H7 (cell line): ENCODE measurements at regions not wholly inside any gene's neighbourhood (a gene's known extent, or its start where the extent isn't known, plus 50 kb on each side); places are given as distances from the start of the nearest gene placed in this dataset.

Source experiments
- DNase-seq: peaks from one replicate; pipeline ENCODE4 v3.0.0; 2012
- H3K27me3 ChIP-seq: 2 replicates; pipeline ENCODE4 v1.6.0; 2011; ENCODE audit warnings: mild to moderate bottlenecking, low read length; ENCODE audit not compliant: control insufficient read depth, insufficient read depth
- H3K36me3 ChIP-seq: replicated peaks from 2 replicates; pipeline ENCODE4 v1.5.1; 2011; ENCODE audit warnings: low read length; ENCODE audit not compliant: control insufficient read depth, insufficient read depth
- H3K4me3 ChIP-seq: 2 replicates; pipeline ENCODE4 v1.5.1; 2011; ENCODE audit warnings: low read depth, mild to moderate bottlenecking, control low read depth, low read length, moderate library complexity; ENCODE audit not compliant: insufficient read depth

DNA sequence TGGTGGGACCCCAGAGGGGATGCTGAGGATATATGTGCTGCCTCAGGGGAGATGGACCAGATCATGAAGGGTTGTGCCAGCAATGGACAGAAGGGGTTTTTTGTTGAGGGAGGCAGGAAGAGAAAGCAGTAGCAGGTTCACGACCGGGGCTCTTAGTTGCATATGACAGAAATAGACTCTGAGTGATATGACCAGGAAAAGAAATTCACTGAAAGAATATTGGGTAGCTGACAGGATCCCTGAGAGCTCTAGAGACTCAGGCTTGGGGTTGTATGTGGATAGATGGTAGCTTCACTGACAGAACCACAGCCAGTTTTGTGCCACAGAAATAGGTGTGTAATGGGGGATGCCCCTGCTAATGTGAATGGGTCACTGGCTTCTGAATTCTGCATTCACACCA, 241.6 kb downstream of the ZNF621 start:
- DNase-seq = no peak
- Histone ChIP-seq H3K36me3 (no peaks in the 10 kb centered on the region), H3K27me3 (no peaks in the 10 kb centered on the region), H3K4me3 (no peak overlapping the region)

DNA sequence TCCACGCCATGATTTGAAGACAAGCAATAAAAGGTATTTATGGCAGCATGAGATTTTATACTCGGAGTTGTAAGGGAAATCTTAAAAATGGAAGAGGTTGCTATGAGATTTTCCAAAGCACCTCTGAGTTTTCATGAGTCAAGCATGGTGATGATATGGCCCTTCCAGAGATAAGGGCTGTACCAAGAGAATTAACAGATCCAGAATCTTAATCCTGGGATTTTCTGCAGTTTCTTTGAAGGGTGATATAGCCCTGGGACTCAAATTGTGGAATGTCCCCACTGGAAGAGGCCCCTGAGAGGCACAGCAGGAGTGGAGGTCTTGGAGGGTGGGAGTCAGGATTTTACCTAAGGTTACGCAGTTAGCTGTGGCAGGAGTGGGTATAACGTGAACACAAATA, 243.3 kb downstream of the ZNF621 start:
- Histone ChIP-seq H3K36me3 (no peaks in the 10 kb centered on the region), H3K27me3 (no peaks in the 10 kb centered on the region), H3K4me3 (no peak overlapping the region)
- DNase-seq = no peak

DNA sequence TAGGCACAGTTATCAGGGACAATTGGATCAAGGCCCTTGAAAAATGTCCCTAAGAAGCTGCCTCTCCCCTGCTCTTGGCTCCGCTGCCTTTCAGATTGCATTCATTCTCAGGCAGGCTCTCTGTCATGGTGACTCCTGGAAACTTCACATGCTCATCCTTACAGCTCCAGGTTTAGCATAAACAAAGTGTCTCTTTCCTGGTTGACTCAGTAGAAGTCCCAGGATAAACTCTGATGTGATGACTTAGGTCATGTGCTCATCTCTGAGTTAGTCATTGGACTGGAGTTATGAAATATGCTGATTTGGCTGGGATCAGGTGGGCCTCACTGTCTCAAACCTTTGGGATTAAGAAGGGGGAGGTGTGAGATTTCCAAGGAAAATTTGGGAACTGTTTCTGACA, 243.8 kb downstream of the ZNF621 start:
- no peak overlapping the region for H3K4me3 ChIP-seq
- no peaks in the 10 kb centered on the region for H3K27me3 ChIP-seq
- no peaks in the 10 kb centered on the region for H3K36me3 ChIP-seq
- DNase-seq = no peak

DNA sequence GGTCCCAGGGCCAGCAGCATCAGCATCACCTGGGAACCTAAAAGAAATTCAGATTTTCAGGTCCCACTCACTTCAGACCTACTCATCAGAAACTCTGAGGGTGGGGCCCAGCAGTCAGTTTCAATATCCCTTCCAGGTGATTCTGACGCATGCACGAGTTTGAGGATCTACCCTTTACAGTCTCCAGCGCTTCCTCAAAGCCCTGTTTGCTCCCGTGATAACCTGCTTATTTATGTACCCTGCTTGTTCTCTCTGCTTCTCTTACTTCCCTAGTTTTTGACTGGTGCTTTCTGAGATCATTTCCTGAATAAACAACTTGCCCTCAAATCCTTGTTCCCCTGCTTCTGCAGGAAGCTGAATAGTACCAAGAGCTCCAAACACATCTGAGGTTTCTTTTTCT, 245.3 kb downstream of the ZNF621 start:
- no peaks in the 10 kb centered on the region for H3K36me3 ChIP-seq
- H3K27me3 ChIP-seq = no peaks in the 10 kb centered on the region
- H3K4me3 ChIP-seq = no peak overlapping the region
- DNase-seq = no peak

DNA sequence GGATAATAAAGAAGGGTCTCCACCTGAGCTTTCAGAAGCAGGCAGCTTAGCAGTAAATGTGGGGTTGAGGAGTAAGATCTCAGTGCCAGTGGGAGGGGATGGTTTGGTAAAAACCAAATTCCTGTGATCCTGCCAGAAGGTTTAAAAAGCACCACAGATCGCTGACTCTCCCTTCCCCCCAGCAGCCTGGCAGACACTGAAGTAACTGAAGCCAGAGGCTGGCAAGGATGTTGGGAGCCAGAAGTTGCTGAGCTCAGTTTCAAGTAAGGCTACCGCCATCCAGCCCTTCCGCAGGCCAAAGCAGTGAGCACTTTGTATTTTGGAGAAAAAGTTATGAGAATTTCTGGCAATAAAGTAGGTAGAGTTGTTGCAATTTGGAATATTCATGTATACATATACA, 246.4 kb downstream of the ZNF621 start:
- no peak for DNase-seq

DNA sequence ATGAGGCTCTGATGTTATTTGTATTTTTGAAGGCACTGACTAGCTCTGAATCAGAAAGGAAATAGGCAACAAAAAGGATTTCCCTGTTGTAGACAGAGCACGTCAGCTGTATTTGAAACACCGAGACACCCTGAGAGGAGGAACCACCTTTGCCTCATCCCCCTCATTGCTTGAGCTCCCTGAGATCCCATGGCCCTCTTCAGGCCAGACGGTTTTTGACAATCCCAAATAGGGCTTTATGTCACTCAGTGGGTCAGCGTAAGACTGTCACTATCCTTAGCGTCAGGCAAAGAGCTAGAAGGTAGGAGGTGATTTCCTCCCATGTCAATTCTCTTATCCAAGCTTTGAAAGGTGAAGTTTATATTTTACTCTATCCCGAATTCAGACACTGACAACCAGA, 254.3 kb downstream of the ZNF621 start:
- Histone ChIP-seq H3K27me3 (no peaks in the 10 kb centered on the region; the same call in 1 of the 2 replicates), H3K36me3 (no peaks in the 10 kb centered on the region), H3K4me3 (no peak overlapping the region)
- peak; percentile 59 for DNase-seq

More for the DNA sequence above, 246.4 kb downstream of the ZNF621 start:
- H3K36me3 ChIP-seq = no peaks in the 10 kb centered on the region
- H3K27me3 ChIP-seq = no peaks in the 10 kb centered on the region
- H3K4me3 ChIP-seq = no peak overlapping the region

DNA sequence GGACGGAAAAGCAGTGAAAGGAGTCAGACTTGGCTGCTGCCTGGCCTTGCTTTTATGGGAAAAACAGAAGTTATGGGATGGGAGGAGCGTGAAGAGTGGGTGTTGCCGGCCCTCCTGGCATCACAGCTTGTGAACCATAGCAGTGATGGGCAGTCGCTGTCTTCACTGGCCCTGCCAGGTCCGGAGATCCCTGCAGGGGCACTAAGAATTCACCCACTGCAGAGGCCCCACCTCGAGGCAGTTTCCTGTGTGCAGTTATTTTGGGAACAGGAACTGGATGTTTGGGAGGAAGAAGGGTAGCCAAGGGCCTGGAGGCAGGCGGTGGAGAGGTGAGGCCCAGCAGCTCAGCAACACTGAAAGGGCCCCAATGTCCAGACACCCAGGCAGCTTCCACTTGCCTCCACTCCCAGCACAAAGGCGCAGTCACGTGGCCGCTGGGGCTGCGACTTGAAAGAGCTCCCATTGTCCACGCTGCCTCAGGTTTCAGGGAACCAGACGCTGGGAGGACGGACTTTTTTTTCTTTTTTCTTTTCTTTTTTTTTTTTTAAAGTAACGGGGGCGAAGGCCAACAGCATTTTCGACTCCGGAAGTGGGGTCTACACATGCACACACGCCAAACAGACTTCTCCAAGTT, 255.6 kb downstream of the ZNF621 start:
- no peak overlapping the region for H3K4me3 ChIP-seq
- no peaks in the 10 kb centered on the region for H3K36me3 ChIP-seq
- no peaks in the 10 kb centered on the region; the same call in 1 of the 2 replicates for H3K27me3 ChIP-seq
- no peak for DNase-seq

- no peaks in the 10 kb centered on the region for H3K36me3 ChIP-seq
- no peaks in the 10 kb centered on the region; the same call in 1 of the 2 replicates for H3K27me3 ChIP-seq
- no peak for DNase-seq
- no peak overlapping the region for H3K4me3 ChIP-seq
Observed at GRCh38 chr3:40780925-40781406, 256.2 kb downstream of the ZNF621 start.

- Histone ChIP-seq H3K4me3 (no peak overlapping the region), H3K27me3 (no peaks in the 10 kb centered on the region; the same call in 1 of the 2 replicates), H3K36me3 (no peaks in the 10 kb centered on the region)
- peak; percentile 30 for DNase-seq
Observed at GRCh38 chr3:40782111-40782721, 257.5 kb downstream of the ZNF621 start.

GRCh38 chr3:40790746-40791145, 266.0 kb downstream of the ZNF621 start:
- no peak overlapping the region for H3K4me3 ChIP-seq
- no peak for DNase-seq
- no peaks in the 10 kb centered on the region for H3K27me3 ChIP-seq
- no peaks in the 10 kb centered on the region for H3K36me3 ChIP-seq

- no peak overlapping the region for H3K4me3 ChIP-seq
- no peaks in the 10 kb centered on the region for H3K36me3 ChIP-seq
- no peaks in the 10 kb centered on the region for H3K27me3 ChIP-seq
- DNase-seq = no peak
Observed at GRCh38 chr3:40793730-40794129, 269.0 kb downstream of the ZNF621 start.

DNA sequence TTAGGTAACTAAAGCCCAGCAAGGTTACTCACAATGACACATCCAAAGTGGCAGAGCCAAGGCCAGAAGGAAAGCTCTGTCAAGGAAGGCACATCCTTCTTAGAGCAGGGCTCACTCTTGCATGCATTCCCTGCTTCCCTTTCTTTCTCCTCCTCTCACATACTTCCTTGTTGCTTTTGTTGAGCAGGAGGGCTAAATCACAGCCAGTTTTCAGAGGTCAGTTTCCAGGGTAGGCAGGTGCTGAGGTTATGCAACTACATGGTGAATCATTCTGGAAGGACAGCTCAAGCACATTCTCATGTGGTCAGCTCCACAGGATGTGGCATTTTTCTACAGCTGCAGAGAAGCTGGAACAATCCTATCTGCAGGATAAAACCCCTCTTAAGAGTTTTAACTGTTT, 275.6 kb downstream of the ZNF621 start:
- no peak overlapping the region for H3K4me3 ChIP-seq
- DNase-seq = no peak
- H3K27me3 ChIP-seq = no peaks in the 10 kb centered on the region
- H3K36me3 ChIP-seq = no peaks in the 10 kb centered on the region

DNA sequence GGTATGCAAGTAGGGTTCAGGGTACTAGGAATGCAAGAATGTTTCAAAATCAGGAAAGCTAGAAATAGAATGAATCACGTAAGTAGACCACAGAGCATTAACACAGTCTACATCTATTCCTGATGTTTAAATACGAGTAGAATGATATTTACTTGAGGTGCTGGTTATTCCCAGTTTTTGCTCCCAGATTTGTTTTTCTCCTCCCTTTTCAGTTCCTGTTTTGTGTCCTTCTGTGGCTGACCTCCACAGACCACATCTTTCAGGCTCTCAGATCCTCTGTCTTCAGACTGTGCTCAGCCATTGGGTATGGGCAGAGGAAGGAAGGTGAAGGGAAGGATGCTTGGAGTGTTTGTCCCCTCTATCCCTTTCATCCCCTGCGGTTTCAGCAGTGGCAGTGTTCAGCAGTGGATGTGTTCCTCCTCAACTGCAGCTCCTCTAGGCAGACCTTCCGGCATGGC, 276.6 kb downstream of the ZNF621 start:
- Histone ChIP-seq H3K36me3 (no peaks in the 10 kb centered on the region), H3K27me3 (no peaks in the 10 kb centered on the region), H3K4me3 (no peak overlapping the region)
- DNase-seq = no peak

DNA sequence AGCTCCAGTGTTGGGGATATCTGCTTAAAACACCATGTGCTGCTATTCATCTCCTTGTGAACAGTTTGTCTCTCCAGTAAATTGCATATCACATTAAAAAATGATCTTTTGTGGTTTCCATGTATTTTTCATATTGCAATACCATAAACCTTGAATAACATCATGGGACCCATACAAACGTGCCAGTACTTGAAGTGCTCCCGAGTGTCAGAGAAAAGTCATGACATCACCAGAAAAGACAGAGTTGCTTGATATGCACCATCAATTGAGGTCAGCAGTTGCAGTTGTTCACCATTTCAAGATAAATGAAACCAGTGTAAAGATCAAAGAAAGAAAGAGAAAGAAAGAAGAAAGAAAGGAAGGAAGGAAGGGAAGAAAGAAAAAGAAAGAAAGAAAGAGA, 278.6 kb downstream of the ZNF621 start:
- no peaks in the 10 kb centered on the region for H3K36me3 ChIP-seq
- no peaks in the 10 kb centered on the region for H3K27me3 ChIP-seq
- DNase-seq = no peak
- no peak overlapping the region for H3K4me3 ChIP-seq

- no peaks in the 10 kb centered on the region for H3K27me3 ChIP-seq
- H3K36me3 ChIP-seq = no peaks in the 10 kb centered on the region
- no peak for DNase-seq
- H3K4me3 ChIP-seq = no peak overlapping the region
Observed at GRCh38 chr3:40805456-40805855, 280.7 kb downstream of the ZNF621 start.
